ENCODE measurements at regions not wholly inside any gene's neighbourhood (a gene's known extent, or its start where the extent isn't known, plus 50 kb on each side); places are given as distances from the start of the nearest gene placed in this dataset.
"Not testable (repeated sequence)": the region's sequence is repeated elsewhere in the genome, so short reads cannot be mapped to it uniquely, and the experiment has no call there.

GRCh38 chr20:25858495-25859425 is 162.1 kb upstream of the ZNF337 start (continued):
- TF ChIP-seq HDAC2 (IDR thresholded peaks at IDR 0.05) = no peak
- TF ChIP-seq MTA2 (IDR thresholded peaks at IDR 0.05; ENCODE audit: low read depth) = no peak
- no peak for TF ChIP-seq HSF4 (CRISPR knock-in tag; IDR thresholded peaks at IDR 0.05; ENCODE audit: borderline replicate concordance)
- no peak for TF ChIP-seq ELF4 (CRISPR knock-in tag; IDR thresholded peaks at IDR 0.05)

GRCh38 chr20:25857091-25857788 is 160.6 kb upstream of the ZNF337 start:
- H3K4me3 ChIP-seq; intact Hi-C loops (cut with micrococcal nuclease); BruUV-seq (replicated peaks); H3K9me3 ChIP-seq (replicated peaks; ENCODE audit: control insufficient read depth, insufficient read depth, low read depth, low read length); H3K27ac ChIP-seq (ENCODE audit: extremely low read depth, low read depth, low read length); ATAC-seq; FAIRE-seq; H3K9me1 ChIP-seq (ENCODE audit: control insufficient read depth, insufficient read depth, low read length); H3K4me2 ChIP-seq (ENCODE audit: insufficient read depth, low read length); CTCF ChIA-PET (ENCODE audit: low intra/inter-chr PET ratio); H3K79me2 ChIP-seq (ENCODE audit: control insufficient read depth, insufficient read depth, low read length); H2AFZ ChIP-seq (ENCODE audit: low read depth, low read length); DNase-seq (ENCODE audit: extremely low read depth in 1 of 4, low spot score in 3 of 4); H4K20me1 ChIP-seq (replicated peaks; ENCODE audit: control insufficient read depth, insufficient read depth, low read length); POLR2A ChIA-PET; H3K36me3 ChIP-seq (ENCODE audit: control insufficient read depth, insufficient read depth, low read length); H3K9ac ChIP-seq (ENCODE audit: insufficient read depth in 1 of 2, low read depth in 2 of 2, low read length in 2 of 2): not testable (repeated sequence)
- in situ Hi-C loops (cut with MboI) = loop anchor here (25.0 kb wide), 1 partner anchor 205 kb away; no protein-coding TSS in a partner anchor
- 23% methylated on average over 18 of the region's 28 CpGs for WGBS (ENCODE audit: insufficient coverage, low coverage, missing lambda C conversion rate)
- H3K27me3 ChIP-seq (ENCODE audit: control insufficient read depth in 2 of 2, insufficient read depth in 2 of 2, low read length in 2 of 2) = peaks cover 0 to 23% of the 10 kb centered on the region in 2 experiments; a peak in 3 of 5 replicates
- peaks cover 2 to 38% of the 10 kb centered on the region in 2 experiments; a peak in 2 of 5 replicates for H3K4me1 ChIP-seq (replicated peaks in 1 of 2; ENCODE audit: control insufficient read depth in 2 of 2, insufficient read depth in 2 of 2, low read length in 2 of 2)
